Stimulated activated CD4-positive, alpha-beta T cell treated with anti-CD3 and anti-CD28 coated beads, Interleukin-1b, Interleukin-23, amount 100 ng/mL, for 24 hours (primary cell): ENCODE measurements at regions not wholly inside any gene's neighbourhood (a gene's known extent, or its start where the extent isn't known, plus 50 kb on each side); places are given as distances from the start of the nearest gene placed in this dataset.
"Not testable (repeated sequence)": the region's sequence is repeated elsewhere in the genome, so short reads cannot be mapped to it uniquely, and the experiment has no call there.

Experiments used
- DNase-seq, 4 experiments: peaks; one replicate each; pipeline ENCODE4 v3.0.0-alpha.2; 2020; ENCODE audit warnings: low read depth in 4 of 4, low spot score in 1 of 4

- DNase-seq = no peak
Measured at GRCh38 chr6:140252099-140252498, 877.7 kb upstream of the CITED2 start.

- DNase-seq = no peak
Measured at GRCh38 chr6:140245296-140246040, 871.0 kb upstream of the CITED2 start.

GRCh38 chr6:140237251-140237650, 862.8 kb upstream of the CITED2 start:
- no peak for DNase-seq

- no peak for DNase-seq
Measured at GRCh38 chr6:140236732-140237131, 862.3 kb upstream of the CITED2 start.

GRCh38 chr6:140230282-140230681, 855.8 kb upstream of the CITED2 start:
- DNase-seq = no peak

GRCh38 chr6:140228491-140228890, 854.0 kb upstream of the CITED2 start:
- no peak for DNase-seq

- no peak for DNase-seq
Measured at GRCh38 chr6:140226637-140227036, 852.2 kb upstream of the CITED2 start.

- DNase-seq = no peak
Measured at GRCh38 chr6:140225701-140226436, 851.4 kb upstream of the CITED2 start.

- no peak for DNase-seq
Measured at GRCh38 chr6:140217283-140217682, 842.8 kb upstream of the CITED2 start.

- no peak for DNase-seq
Measured at GRCh38 chr6:140209775-140210174, 835.3 kb upstream of the CITED2 start.

- no peak for DNase-seq
Measured at GRCh38 chr6:140208286-140208685, 833.8 kb upstream of the CITED2 start.

GRCh38 chr6:140205795-140206593, 831.5 kb upstream of the CITED2 start:
- no peak for DNase-seq

GRCh38 chr6:140204154-140204553, 829.7 kb upstream of the CITED2 start:
- no peak for DNase-seq

GRCh38 chr6:140203661-140204147, 829.3 kb upstream of the CITED2 start:
- DNase-seq = no peak

GRCh38 chr6:140202964-140203515, 828.6 kb upstream of the CITED2 start:
- no peak for DNase-seq

GRCh38 chr6:140201787-140202458, 827.5 kb upstream of the CITED2 start:
- DNase-seq = no peak

GRCh38 chr6:140193269-140193668, 818.8 kb upstream of the CITED2 start:
- DNase-seq = no peak

- DNase-seq = no peak
Measured at GRCh38 chr6:140192018-140192417, 817.6 kb upstream of the CITED2 start.

GRCh38 chr6:140189263-140189662, 814.8 kb upstream of the CITED2 start:
- DNase-seq = not testable (repeated sequence)

GRCh38 chr6:140185991-140186390, 811.5 kb upstream of the CITED2 start:
- DNase-seq = no peak

- no peak for DNase-seq
Measured at GRCh38 chr6:140183881-140184280, 809.4 kb upstream of the CITED2 start.
